Uterus (tissue), 2 donors: ENCODE measurements at regions not wholly inside any gene's neighbourhood (a gene's known extent, or its start where the extent isn't known, plus 50 kb on each side); places are given as distances from the start of the nearest gene placed in this dataset.

Experiments used
- POLR2A ChIP-seq, 2 donors: fragments of 450-650 bp; IDR thresholded peaks; one replicate each; pipeline ENCODE4 v1.6.1; 2016; ENCODE audit warnings: antibody characterized with exemption in 2 of 2, mild to moderate bottlenecking in 1 of 2, moderate library complexity in 1 of 2
- TF ChIP-seq, protein P1 (sequence below), 4 experiments: fragments of 200-600 bp in 2 of 4; fragments of 450-650 bp in 2 of 4; sonication (generic) in 2 of 4; IDR thresholded peaks; one replicate each; pipeline ENCODE4 v1.5.1; 2016 to 2019; ENCODE audit warnings: antibody characterized with exemption in 4 of 4, mild to moderate bottlenecking in 2 of 4, moderate library complexity in 1 of 4

DNA sequence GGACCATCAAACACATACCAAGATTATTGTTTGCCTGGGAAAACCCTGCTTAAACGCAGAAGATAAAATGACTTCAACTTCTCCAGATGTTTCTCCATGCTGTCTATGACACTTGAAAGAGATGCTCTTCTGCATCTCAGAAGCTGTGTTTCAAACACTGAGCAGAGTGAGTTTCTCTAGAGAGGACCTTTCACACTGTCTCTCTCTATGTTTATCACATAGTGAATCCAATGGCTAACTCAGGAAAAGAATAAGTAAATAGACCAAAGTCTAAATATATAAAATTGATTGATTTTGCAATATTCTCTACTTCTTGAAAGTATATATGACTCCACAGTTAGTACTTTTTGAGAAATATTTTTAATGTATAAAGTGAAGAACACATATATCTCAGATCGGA, 325.6 kb upstream of the USP15 start:
- TF ChIP-seq, protein P1, sequence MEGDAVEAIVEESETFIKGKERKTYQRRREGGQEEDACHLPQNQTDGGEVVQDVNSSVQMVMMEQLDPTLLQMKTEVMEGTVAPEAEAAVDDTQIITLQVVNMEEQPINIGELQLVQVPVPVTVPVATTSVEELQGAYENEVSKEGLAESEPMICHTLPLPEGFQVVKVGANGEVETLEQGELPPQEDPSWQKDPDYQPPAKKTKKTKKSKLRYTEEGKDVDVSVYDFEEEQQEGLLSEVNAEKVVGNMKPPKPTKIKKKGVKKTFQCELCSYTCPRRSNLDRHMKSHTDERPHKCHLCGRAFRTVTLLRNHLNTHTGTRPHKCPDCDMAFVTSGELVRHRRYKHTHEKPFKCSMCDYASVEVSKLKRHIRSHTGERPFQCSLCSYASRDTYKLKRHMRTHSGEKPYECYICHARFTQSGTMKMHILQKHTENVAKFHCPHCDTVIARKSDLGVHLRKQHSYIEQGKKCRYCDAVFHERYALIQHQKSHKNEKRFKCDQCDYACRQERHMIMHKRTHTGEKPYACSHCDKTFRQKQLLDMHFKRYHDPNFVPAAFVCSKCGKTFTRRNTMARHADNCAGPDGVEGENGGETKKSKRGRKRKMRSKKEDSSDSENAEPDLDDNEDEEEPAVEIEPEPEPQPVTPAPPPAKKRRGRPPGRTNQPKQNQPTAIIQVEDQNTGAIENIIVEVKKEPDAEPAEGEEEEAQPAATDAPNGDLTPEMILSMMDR (IDR thresholded peaks at IDR 0.05), result no peak
- TF ChIP-seq POLR2A (IDR thresholded peaks at IDR 0.05), result no peak
